Inflammatory macrophage treated with lipopolysaccharide for 1 hour (primary cell): ENCODE measurements at regions not wholly inside any gene's neighbourhood (a gene's known extent, or its start where the extent isn't known, plus 50 kb on each side); places are given as distances from the start of the nearest gene placed in this dataset.
"Not testable (repeated sequence)": the region's sequence is repeated elsewhere in the genome, so short reads cannot be mapped to it uniquely, and the experiment has no call there.

Experiments
- DNase-seq, 2 donors: peaks; one replicate each; pipeline ENCODE4 v3.0.0-alpha.2; 2020 to 2022

GRCh38 chr9:31445357-31445756 lies 939.1 kb upstream of the ACO1 start:
- no peak for DNase-seq

GRCh38 chr9:31445960-31446359 lies 938.5 kb upstream of the ACO1 start:
- no peak for DNase-seq

- DNase-seq = no peak
These were observed 917.4 kb upstream of the ACO1 start for GRCh38 chr9:31467075-31467474.

GRCh38 chr9:31470051-31470450 lies 914.4 kb upstream of the ACO1 start:
- no peak for DNase-seq

- no peak for DNase-seq
These were observed 913.4 kb upstream of the ACO1 start for GRCh38 chr9:31471010-31471409.

- DNase-seq = no peak
These were observed 897.8 kb upstream of the ACO1 start for GRCh38 chr9:31486630-31487029.

GRCh38 chr9:31490551-31491106 lies 893.8 kb upstream of the ACO1 start:
- no peak for DNase-seq

GRCh38 chr9:31492229-31492628 lies 892.2 kb upstream of the ACO1 start:
- no peak for DNase-seq

- no peak for DNase-seq
These were observed 884.0 kb upstream of the ACO1 start for GRCh38 chr9:31500422-31500821.

- DNase-seq = no peak
These were observed 865.4 kb upstream of the ACO1 start for GRCh38 chr9:31519011-31519410.

- DNase-seq = no peak
These were observed 865.0 kb upstream of the ACO1 start for GRCh38 chr9:31519424-31519823.

- no peak for DNase-seq
These were observed 864.6 kb upstream of the ACO1 start for GRCh38 chr9:31519826-31520225.

- no peak for DNase-seq
These were observed 864.0 kb upstream of the ACO1 start for GRCh38 chr9:31520301-31521085.

- no peak for DNase-seq
These were observed 848.8 kb upstream of the ACO1 start for GRCh38 chr9:31535651-31536050.

GRCh38 chr9:31536471-31536870 lies 848.0 kb upstream of the ACO1 start:
- no peak for DNase-seq

GRCh38 chr9:31541721-31542281 lies 842.6 kb upstream of the ACO1 start:
- no peak for DNase-seq

- no peak for DNase-seq
These were observed 841.9 kb upstream of the ACO1 start for GRCh38 chr9:31542384-31543055.

- no peak for DNase-seq
These were observed 829.5 kb upstream of the ACO1 start for GRCh38 chr9:31554941-31555340.

- no peak for DNase-seq
These were observed 827.6 kb upstream of the ACO1 start for GRCh38 chr9:31556667-31557463.

- not testable (repeated sequence) for DNase-seq
These were observed 812.3 kb upstream of the ACO1 start for GRCh38 chr9:31572190-31572589.

- DNase-seq = no peak
These were observed 810.9 kb upstream of the ACO1 start for GRCh38 chr9:31573561-31573960.

GRCh38 chr9:31574006-31574765 lies 810.3 kb upstream of the ACO1 start:
- DNase-seq = no peak
